HG03066 (cell line): ENCODE measurements at regions not wholly inside any gene's neighbourhood (a gene's known extent, or its start where the extent isn't known, plus 50 kb on each side); places are given as distances from the start of the nearest gene placed in this dataset.

Source experiments
- ATAC-seq: cut with Tn5 transposase; IDR thresholded peaks from one replicate; pipeline ENCODE4 v1.9.1; 2021; ENCODE audit warnings: low read depth; ENCODE audit not compliant: unreplicated experiment

DNA sequence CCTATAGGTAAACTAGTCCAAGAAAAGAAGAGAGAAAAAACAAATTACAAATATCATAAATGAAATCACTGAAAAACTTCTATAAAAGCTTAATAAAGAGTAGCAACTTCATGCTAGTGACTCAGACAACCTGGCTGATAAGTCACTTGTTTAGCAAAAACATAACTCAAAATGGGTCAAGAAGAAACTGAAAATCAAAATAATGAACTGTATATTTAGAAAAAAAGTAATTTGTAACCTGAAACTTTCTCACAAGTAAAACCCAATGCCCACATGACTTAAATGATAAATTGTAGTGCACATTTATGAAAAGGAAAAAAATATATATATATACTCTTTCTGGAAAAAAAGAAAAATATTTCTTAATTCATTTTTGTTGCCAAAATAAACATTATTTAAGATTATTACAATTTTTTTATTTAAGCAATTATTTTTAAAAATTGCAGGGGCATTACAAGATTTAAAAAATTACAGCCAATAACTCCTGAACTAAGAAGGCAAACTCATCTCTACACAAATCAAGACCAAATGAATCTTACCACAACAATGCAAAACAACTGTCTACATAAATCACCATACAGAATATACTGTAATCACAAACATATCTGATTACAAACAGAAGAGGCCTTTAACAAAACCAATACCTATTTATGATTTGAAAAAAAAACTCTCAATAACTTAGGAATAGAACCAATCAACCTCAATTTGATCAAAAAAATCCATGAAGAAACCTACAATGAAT is 406.3 kb downstream of the CDH7 start:
- ATAC-seq = no peak

DNA sequence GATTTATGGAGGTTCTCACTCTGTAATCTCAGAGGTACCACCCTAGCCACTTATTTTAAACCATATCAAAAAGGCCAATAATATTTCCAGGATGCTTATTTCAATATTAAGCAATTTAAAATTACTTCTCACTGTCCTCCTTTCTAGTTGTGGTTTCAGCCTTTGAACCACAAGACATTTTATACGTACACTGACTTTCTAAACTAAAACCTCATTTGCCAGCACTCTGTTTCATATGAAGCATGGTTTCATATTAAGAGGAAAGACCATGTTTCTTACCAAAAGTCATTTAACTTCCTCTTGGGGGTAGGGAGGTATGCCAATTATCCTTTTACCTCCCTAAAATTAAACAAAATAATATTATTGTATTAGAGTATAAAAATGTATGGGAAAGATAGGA is 399.8 kb downstream of the CDH7 start:
- no peak for ATAC-seq

DNA sequence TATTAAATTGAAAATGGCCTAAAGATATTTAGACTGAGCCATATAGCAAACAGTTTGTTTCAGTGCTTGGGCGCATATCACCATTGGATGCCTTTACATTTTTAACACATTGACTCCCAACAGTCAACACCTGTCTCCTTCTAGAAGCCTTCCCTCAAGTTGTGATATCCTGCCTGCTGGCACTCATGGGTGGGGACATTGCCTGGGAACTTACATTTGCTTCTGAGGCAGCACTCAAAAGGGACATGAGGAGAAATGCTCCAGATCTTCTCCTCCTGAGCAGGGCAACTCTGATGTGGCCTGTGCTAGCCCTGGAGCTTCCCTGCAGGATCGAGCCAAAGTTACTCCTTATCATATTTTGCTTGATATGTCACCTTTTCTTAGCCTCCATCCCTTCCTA is 392.2 kb downstream of the CDH7 start:
- ATAC-seq = no peak

DNA sequence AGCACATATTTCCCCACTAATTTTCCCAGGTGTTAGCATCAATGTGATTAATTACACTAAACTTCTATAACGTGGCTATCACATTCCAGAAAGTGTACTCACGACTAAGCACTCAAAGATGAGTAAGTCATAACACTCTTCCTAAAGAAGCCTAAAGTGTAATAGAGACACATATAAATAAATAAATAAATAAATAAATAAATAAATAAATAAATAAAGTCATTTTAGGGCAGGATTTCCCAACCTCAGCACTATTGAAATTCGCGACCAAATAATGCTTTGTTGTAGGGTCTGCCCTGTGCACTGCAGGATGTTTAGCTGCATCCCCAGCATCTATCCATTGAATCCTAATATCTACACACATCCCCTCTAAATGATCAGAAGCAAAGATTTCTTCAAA is 390.9 kb downstream of the CDH7 start:
- no peak for ATAC-seq

DNA sequence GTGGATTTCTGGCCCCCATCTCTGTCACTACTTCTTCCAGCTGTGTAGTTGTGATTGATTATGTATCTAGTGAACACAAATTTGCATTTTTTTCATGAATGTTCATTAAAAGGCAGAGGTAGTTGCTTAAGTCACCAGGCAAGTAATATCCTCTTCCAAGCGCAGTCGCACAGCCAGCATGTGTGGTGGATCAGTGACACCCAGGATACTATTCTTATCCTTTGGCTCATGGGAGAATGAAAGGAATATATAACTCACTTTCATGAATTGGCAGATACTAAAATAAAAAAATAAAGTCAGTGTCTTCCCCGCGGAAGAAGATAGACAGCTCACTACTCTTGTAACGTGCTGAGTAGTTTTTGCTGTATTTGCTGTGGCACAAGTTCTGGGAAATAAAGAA is 387.8 kb downstream of the CDH7 start:
- ATAC-seq = no peak

DNA sequence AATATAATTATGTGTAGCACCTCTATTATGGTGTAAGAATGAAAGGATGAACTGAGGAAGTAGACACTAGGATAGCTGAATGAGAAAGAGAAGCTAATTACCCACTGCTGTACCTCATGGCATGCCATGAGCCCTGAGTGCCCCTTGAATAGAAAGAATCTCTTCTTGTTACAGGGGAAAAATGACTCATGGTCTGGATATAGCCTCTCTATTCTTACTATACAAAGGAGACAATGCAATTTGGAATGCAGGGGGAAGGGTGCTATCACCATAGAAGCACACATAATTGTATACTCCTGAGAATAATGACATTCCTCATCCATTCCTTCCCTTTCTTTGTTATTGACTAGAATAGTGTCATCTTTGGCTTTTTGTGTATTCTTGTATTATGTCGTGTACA is 385.2 kb downstream of the CDH7 start:
- ATAC-seq = no peak

DNA sequence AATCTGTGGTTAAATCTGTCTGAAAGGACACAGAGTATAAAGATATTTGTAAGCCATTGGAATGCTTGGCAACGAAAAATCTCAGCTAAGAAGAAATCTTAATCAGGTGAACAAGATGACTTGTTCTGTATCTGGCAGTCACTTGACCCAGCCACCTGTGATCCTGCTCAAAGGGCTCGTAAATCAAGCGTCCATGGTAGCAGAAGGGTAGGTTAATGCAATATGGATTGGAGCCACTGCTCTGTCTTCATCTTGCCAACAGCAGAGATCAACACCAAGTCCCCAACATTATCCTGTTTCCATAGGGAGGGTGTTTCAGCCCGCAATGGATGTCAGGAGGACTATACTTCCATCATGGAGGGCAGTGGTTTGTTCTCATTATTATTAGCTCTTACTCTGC is 378.4 kb downstream of the CDH7 start:
- ATAC-seq = no peak

DNA sequence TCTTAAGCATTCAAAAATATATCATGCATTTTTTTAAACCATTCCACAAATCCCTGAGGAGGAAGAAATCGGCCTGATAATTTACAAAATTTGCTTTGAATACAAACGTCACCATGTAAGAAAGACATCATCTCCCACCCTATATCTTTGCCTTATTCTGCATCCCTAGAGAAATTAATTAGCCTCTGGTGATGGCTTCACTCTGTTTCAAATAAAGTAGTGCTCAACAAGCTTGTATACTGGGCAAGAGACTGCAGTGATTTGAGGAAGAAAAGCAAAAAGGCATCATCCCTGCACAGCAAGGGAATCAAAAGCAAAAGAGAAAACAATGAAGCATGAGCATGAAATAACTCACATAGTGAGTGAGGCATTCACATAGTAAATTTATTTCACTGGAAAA is 375.5 kb downstream of the CDH7 start:
- no peak for ATAC-seq

DNA sequence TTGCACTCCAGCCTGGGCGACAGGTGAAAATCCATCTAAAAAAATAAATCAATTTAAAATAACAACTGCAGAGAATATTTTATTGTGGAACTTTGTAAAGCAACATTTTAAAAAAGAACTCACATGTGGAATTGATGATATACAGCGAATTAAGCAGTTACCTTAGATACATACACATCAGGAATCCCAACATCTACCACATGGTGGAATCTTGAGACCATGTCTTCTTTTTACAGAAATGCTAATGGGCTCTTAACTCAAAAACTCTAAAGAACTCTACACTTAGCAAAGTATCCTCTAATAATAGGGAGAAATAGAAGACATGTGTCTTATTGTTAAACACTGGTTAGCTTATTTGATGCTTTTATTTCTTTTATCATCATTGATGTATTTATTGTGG is 373.6 kb downstream of the CDH7 start:
- ATAC-seq = no peak

DNA sequence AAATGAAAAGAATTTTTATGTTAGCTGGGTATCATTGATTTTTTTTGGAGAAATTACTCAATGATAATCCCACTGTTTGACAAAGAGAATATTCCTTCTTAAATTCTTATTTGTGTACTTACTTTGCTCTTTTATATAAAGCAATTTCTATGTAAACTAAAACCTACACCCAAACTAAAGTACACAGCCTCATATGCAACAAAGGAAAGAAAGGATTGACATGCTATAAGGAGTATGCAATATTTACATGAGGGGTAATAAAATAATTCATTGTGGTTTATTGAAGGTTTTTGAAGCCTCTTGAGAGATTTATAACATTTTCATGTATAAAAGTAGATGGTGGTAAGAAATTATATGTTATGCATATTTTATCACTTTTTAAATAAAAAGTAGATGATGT is 368.5 kb downstream of the CDH7 start:
- no peak for ATAC-seq

DNA sequence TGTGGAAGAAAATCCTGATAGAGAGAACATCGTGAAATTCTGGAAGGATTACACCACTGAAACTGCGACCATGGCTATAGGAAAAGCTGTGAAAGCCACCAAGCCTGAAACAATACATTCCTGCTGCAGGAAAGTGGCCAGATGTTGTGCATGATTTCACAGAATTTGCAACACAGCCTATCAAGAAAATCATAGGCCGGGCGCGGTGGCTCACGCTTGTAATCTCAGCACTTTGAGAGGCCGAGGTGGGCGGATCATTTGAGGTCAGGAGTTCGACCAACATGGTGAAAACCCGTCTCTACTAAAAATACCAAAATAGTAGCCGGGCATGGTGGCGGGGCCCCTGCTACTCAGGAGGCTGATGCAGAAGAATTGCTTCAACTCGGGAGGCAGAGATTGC is 360.2 kb downstream of the CDH7 start:
- no peak for ATAC-seq

DNA sequence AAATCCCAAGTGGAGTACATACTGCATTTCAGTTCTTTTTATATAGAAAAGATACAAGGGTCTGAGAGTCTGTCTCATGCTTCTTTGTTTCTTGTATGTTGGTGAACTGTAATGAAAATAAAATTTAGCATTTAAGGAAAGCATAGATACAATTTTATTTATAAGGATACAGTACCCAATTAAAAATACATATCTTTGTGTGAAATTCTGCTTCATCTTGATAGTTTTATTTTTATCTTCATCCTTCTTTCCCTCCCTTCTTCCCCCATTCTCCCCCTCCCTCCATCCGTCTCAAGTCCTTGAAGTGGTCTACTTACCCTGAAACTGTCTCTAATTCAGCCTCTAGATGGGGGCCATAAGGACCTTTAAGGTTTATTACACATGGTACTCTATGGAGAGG is 359.8 kb downstream of the CDH7 start:
- ATAC-seq = no peak

DNA sequence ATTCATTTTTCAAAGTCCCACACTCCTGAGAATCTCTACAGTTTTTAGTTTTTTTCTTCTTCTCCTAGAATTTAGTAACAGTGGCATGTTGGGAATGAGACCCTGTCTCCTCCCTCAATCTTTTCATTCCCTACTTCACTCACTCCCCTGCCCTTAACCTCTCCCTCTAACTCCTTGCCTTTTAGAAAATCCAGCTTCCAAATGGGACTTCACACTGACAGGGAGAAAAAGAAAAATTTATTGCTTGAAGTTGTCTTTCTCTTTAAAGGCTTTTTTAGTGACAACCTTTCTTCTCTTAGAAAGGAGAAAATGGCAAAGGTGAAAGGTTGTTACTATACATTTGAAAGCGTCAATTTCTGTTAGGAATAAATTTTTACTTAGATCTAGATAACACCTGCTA is 359.2 kb downstream of the CDH7 start:
- no peak for ATAC-seq

DNA sequence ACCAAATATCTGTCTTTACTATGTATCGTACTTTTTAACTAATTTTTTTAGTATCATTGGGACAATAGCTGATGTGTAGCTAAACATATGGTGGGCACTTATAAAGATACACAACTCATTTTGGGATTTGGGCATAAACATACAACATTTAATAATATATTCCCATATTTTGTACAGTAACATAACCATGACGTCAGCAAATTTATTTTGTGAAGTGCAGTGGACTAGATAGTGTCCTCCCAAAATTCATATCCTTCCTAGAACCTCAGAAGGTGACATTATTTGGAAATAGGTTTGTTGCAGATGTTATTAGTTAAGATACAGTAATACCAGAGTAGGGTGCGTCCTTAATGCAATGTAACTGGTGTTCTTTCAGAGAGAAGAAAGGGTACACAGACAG is 356.7 kb downstream of the CDH7 start:
- no peak for ATAC-seq

DNA sequence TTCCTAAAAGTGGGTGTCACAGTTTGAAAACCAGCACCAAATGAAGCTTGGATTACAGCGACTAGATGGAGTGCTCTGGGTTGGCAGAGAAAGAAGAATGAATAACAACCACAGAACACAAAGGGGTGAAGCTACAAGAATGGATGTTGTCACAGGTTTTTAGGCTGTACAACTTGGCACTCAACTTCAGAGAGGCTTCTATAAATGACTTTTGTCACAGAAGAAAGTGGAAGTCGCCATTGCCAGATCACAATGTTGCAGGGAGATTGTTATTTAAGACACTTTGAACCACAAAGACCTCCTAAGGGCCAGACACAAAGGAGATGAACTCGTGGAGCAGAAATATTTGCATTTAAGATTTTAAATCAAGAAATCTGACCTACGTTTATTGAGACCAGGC is 354.2 kb downstream of the CDH7 start:
- ATAC-seq = no peak

DNA sequence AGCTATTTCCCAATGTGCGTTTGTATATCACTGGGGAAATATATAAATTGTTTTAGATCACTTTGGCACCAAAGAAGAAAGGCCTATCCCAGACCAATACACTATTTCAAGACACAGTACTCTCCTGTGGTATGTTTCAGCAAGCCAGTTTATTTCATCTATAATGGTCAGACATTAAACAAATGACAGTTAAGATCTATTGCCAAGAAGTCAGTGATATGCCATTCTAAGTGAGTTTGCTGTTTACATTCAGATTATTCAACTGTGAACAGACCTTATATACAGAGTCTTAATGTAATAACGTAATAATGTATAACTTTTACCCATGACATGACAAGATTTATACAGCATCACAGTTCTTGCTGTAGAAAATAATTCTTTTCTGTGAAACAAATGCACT is 352.7 kb downstream of the CDH7 start:
- ATAC-seq = no peak

DNA sequence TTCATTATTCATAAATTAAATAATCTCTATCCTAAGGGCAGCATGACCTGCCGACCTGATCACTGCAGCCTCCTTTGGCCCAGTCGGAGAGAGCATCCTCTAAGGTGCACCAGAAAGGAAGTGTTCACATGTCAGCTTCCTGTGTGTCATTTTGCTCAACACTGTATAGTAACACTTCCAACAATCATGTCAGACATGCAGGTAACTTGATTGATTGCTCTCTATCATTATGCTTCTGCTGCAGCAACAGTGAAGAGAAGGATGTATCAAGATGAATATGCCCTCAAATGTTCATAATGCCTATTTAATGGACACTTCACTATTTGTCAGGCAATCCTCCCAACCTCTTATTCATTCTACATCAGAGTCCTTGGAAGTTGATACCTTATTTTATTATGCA is 332.3 kb downstream of the CDH7 start:
- ATAC-seq = no peak

DNA sequence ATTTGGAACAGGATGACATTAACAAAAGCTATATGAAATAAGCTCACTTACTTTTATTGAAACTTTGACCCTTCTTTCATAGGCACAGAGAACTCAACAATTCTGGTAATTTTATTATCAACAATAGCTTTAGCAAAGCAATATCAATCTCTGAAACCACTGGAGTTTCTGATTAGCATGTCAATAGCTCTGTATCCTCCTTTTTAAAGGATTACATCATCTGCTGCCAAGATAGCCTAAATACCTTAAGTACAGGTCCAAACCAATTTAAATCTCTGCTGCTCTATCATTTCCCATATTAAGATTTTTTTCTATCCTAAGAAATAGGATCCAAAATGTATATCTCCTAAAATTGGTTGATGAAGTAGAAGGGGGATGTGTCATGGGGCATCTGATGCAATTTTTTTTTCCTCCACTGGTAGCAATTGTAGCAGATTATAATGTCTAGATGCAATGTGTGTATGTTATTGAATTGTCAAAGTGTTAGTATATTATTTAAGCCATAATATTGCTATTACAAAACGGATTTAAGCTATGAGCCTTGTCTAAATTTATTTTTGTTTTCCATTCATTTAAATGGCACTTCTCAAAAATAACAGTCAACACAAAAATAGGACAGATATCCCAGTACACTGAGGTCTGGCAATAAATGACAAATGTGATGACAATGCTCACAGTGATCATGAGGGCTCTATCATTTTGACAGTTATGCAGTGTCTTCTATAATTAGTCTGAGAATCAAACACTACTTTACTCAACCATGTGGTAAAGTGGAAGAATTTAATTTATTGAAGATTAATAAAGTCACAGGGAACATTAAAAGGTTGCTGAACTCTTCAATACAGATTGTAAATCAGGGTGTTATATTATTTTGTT is 328.4 kb downstream of the CDH7 start:
- no peak for ATAC-seq

DNA sequence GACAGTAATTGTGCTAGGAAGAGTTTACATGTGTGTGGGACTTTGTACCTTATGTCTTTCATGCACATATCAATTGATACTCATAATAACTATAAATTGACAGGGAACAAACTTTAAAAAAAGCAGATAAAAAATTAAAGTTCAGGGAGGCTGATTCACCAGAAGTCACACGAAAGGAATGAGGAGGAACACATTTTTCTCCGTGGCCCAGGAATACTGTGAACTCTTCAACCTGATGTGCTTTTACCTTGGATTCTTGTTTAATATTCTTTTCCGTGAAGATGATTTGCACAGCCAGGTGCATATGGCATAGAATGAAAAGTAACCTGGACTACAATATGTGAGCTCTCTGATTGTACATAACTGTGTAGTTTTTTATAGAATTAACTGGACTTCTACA is 326.3 kb downstream of the CDH7 start:
- ATAC-seq = no peak

DNA sequence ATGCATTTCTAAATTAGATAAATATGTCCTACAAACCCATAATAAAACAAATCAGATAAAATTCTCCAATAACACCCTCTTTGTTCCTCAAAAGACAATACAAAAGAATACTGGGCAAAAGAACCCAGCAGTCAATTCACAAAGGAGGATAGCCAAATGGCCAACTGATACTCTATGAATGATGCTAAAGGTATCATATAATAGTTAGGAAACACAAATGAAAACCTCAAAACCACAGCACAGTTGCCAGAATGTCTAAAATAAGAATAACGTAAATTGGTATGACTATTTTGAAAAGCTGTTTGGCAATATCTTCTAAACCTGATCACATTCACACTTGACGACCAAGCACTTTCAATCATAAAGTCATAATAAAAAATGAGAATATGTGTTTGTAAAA is 315.4 kb downstream of the CDH7 start:
- no peak for ATAC-seq

DNA sequence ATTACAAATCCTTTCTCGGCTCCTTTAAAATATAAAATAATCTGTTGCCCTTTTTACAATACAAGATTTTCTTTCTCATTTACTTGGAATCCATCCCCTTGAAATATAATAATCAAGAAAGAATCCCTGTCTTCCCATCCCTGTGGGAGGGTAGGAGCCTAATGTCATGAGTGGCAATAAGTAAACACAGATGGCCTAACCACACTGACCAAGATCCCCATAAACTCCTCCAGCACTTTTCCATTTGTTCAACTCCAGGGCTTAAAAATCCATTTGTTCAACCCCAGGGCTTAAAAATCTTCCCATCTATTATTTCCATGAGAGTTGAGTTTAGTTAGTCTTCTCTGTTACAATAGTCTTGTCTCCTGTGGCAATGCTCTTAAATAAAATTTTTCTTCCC is 297.6 kb downstream of the CDH7 start:
- no peak for ATAC-seq

DNA sequence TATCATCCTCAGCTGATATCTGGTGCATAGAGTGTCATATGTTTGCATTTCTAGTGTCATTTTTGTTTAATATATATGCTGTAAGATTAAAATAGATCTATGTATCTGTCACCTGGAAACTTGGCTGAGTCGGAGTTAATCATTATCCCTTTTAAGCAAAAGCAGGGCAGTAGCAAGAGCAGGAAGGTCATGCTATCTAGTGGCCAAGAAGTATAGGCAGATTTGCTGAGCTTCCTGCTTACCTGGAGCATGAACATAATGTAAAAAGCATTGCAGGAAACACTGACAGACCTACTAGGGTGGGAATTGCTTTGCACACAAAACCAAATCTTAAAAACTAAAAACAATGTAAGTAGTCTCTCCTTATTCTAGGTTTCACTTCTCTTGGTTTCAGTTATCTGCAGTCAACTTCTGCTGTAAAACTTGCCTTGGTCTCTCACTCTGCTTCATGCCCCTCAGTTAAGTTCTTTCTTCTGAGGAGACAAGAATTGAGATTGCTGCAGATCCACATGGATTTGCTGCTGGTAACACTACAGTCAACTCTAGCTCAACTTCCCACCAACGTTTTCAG is 295.3 kb downstream of the CDH7 start:
- ATAC-seq = peak; percentile 80
